ENCODE measurements at regions not wholly inside any gene's neighbourhood (a gene's known extent, or its start where the extent isn't known, plus 50 kb on each side); places are given as distances from the start of the nearest gene placed in this dataset.

DNA sequence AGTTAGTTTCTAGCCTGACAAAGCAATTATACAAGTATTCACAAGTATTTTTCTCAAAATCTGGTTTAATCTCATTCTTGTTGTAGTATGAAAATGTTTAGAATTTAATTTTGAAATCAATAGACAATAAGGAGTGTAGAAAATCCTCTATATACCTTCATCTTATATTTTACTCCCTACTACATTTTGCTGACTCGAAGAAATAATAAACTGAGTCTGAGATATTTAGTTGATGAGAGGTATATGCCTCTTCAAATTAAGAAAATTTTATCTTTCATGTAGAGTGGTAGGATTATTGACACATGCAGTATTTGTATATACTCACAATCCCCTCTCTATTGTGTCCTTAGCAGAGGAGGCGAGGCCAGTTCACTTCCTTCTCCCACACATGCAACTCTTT is 477.7 kb downstream of the MAN2A1 start:
- TF ChIP-seq, protein P1, sequence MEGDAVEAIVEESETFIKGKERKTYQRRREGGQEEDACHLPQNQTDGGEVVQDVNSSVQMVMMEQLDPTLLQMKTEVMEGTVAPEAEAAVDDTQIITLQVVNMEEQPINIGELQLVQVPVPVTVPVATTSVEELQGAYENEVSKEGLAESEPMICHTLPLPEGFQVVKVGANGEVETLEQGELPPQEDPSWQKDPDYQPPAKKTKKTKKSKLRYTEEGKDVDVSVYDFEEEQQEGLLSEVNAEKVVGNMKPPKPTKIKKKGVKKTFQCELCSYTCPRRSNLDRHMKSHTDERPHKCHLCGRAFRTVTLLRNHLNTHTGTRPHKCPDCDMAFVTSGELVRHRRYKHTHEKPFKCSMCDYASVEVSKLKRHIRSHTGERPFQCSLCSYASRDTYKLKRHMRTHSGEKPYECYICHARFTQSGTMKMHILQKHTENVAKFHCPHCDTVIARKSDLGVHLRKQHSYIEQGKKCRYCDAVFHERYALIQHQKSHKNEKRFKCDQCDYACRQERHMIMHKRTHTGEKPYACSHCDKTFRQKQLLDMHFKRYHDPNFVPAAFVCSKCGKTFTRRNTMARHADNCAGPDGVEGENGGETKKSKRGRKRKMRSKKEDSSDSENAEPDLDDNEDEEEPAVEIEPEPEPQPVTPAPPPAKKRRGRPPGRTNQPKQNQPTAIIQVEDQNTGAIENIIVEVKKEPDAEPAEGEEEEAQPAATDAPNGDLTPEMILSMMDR (IDR thresholded peaks at IDR 0.05), result no peak
- no peak for TF ChIP-seq ZFX (IDR thresholded peaks at IDR 0.05; ENCODE audit: borderline replicate concordance)

Measured in 22Rv1 (cell line).